Prostate gland (tissue), 2 donors: ENCODE measurements at regions not wholly inside any gene's neighbourhood (a gene's known extent, or its start where the extent isn't known, plus 50 kb on each side); places are given as distances from the start of the nearest gene placed in this dataset.

Experiments used
- POLR2A ChIP-seq: fragments of 450-650 bp; IDR thresholded peaks from one replicate; pipeline ENCODE4 v1.6.1; 2016; ENCODE audit warnings: antibody characterized with exemption, mild to moderate bottlenecking
- POLR2AphosphoS5 ChIP-seq: sonication (generic); formaldehyde crosslinking; IDR thresholded peaks from one replicate; pipeline ENCODE4 v1.6.1; 2017; ENCODE audit warnings: antibody characterized with exemption
- TF ChIP-seq, protein P1 (sequence below), 4 experiments: fragments of 200-600 bp in 2 of 4; fragments of 450-650 bp in 2 of 4; sonication (generic) in 2 of 4; IDR thresholded peaks; 1 replicate in 3 of 4; 2 replicates in 1 of 4; pipeline ENCODE4 v1.5.1; 2016 to 2019; ENCODE audit warnings: antibody characterized with exemption in 4 of 4, mild to moderate bottlenecking in 2 of 4, moderate library complexity in 2 of 4

DNA sequence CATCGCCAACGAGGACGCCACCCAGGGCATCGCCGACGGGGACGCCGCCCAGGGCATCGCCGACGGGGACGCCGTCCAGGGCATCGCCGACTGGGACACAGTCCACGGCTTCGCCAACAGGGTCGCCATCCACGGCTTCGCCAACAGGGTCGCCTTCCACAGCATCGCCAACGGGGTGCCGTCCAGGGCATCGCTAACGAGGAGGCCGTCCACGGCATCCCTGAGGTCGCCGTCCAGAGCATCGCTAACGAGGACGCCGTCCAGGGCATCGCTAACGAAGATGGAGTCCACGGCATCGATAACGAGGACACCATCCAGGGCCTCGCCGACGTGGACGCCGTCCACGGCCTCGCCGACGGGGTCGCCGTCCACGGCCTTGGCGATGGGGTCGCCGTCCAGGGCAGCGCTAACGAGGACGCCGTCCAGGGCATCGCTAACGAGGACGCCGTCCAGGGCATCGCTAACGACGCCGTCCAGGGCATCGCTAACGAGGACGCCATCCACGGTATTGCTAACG, 947.8 kb downstream of the TUBA3C start:
- TF ChIP-seq, protein P1, sequence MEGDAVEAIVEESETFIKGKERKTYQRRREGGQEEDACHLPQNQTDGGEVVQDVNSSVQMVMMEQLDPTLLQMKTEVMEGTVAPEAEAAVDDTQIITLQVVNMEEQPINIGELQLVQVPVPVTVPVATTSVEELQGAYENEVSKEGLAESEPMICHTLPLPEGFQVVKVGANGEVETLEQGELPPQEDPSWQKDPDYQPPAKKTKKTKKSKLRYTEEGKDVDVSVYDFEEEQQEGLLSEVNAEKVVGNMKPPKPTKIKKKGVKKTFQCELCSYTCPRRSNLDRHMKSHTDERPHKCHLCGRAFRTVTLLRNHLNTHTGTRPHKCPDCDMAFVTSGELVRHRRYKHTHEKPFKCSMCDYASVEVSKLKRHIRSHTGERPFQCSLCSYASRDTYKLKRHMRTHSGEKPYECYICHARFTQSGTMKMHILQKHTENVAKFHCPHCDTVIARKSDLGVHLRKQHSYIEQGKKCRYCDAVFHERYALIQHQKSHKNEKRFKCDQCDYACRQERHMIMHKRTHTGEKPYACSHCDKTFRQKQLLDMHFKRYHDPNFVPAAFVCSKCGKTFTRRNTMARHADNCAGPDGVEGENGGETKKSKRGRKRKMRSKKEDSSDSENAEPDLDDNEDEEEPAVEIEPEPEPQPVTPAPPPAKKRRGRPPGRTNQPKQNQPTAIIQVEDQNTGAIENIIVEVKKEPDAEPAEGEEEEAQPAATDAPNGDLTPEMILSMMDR (IDR thresholded peaks at IDR 0.05): no peak
- TF ChIP-seq POLR2A: no peak
- no peak for TF ChIP-seq POLR2AphosphoS5
